Peyer's patch (tissue), 4 donors: ENCODE measurements at regions not wholly inside any gene's neighbourhood (a gene's known extent, or its start where the extent isn't known, plus 50 kb on each side); places are given as distances from the start of the nearest gene placed in this dataset.

Experiments
- POLR2A ChIP-seq, 2 donors: fragments of 450-650 bp; IDR thresholded peaks; one replicate each; pipeline ENCODE4 v1.5.1; 2017; ENCODE audit warnings: antibody characterized with exemption in 2 of 2, mild to moderate bottlenecking in 2 of 2, moderate library complexity in 2 of 2
- TF ChIP-seq, protein P1 (sequence below), 6 experiments: fragments of 450-650 bp in 4 of 6; fragments of 200-600 bp in 2 of 6; sonication (generic) in 1 of 6; IDR thresholded peaks; one replicate each; pipeline ENCODE4 v1.5.1; 2017 to 2019; ENCODE audit warnings: antibody characterized with exemption in 6 of 6, mild to moderate bottlenecking in 3 of 6, moderate library complexity in 1 of 6

- TF ChIP-seq, protein P1, sequence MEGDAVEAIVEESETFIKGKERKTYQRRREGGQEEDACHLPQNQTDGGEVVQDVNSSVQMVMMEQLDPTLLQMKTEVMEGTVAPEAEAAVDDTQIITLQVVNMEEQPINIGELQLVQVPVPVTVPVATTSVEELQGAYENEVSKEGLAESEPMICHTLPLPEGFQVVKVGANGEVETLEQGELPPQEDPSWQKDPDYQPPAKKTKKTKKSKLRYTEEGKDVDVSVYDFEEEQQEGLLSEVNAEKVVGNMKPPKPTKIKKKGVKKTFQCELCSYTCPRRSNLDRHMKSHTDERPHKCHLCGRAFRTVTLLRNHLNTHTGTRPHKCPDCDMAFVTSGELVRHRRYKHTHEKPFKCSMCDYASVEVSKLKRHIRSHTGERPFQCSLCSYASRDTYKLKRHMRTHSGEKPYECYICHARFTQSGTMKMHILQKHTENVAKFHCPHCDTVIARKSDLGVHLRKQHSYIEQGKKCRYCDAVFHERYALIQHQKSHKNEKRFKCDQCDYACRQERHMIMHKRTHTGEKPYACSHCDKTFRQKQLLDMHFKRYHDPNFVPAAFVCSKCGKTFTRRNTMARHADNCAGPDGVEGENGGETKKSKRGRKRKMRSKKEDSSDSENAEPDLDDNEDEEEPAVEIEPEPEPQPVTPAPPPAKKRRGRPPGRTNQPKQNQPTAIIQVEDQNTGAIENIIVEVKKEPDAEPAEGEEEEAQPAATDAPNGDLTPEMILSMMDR (IDR thresholded peaks at IDR 0.05), result no peak
- no peak for TF ChIP-seq POLR2A (IDR thresholded peaks at IDR 0.05)
Observed at GRCh38 chr1:67530071-67530470, 99.9 kb upstream of the SERBP1 start.
